LNCaP clone FGC (cell line): ENCODE measurements at regions not wholly inside any gene's neighbourhood (a gene's known extent, or its start where the extent isn't known, plus 50 kb on each side); places are given as distances from the start of the nearest gene placed in this dataset.

ENCODE experiments used
- DNase-seq: peaks from one replicate; pipeline ENCODE4 v3.0.0-alpha.2; 2011; ENCODE audit warnings: low read depth
- H3K4me3 ChIP-seq: 2 replicates; pipeline ENCODE4 v1.5.1; 2011; ENCODE audit warnings: mild to moderate bottlenecking, low read depth, low read length, control low read depth
- TF ChIP-seq, protein P1 (sequence below): IDR thresholded peaks from 2 replicates; pipeline ENCODE4 v1.5.1; 2012; ENCODE audit warnings: mild to moderate bottlenecking; ENCODE audit not compliant: control insufficient read depth, insufficient read depth; ENCODE audit errors: extremely low read depth

GRCh38 chr2:212770240-212770639 lies 231.6 kb upstream of the ERBB4 start:
- TF ChIP-seq, protein P1, sequence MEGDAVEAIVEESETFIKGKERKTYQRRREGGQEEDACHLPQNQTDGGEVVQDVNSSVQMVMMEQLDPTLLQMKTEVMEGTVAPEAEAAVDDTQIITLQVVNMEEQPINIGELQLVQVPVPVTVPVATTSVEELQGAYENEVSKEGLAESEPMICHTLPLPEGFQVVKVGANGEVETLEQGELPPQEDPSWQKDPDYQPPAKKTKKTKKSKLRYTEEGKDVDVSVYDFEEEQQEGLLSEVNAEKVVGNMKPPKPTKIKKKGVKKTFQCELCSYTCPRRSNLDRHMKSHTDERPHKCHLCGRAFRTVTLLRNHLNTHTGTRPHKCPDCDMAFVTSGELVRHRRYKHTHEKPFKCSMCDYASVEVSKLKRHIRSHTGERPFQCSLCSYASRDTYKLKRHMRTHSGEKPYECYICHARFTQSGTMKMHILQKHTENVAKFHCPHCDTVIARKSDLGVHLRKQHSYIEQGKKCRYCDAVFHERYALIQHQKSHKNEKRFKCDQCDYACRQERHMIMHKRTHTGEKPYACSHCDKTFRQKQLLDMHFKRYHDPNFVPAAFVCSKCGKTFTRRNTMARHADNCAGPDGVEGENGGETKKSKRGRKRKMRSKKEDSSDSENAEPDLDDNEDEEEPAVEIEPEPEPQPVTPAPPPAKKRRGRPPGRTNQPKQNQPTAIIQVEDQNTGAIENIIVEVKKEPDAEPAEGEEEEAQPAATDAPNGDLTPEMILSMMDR: no peak
- DNase-seq: no peak
- H3K4me3 ChIP-seq: no peak overlapping the region

DNA sequence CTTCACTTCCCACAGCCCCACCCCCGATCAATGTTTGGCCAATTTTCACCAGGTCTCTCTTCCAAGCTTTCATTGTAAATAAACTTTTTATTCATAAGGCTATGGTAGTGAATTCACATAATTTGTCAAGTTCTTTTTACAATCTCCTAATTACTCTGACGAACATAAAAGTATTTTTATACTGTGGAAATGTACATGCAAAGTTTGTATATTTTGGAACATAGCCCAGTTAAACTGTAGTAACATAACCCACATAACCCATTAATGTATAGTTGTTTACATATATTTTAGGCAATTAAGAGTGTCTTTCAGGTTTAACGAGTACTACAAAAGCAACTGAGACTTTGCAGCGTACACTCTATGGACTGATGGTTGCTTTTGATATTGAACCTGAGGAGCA lies 228.3 kb upstream of the ERBB4 start:
- TF ChIP-seq, protein P1: no peak
- no peak overlapping the region for H3K4me3 ChIP-seq
- DNase-seq: peak; percentile 76

DNA sequence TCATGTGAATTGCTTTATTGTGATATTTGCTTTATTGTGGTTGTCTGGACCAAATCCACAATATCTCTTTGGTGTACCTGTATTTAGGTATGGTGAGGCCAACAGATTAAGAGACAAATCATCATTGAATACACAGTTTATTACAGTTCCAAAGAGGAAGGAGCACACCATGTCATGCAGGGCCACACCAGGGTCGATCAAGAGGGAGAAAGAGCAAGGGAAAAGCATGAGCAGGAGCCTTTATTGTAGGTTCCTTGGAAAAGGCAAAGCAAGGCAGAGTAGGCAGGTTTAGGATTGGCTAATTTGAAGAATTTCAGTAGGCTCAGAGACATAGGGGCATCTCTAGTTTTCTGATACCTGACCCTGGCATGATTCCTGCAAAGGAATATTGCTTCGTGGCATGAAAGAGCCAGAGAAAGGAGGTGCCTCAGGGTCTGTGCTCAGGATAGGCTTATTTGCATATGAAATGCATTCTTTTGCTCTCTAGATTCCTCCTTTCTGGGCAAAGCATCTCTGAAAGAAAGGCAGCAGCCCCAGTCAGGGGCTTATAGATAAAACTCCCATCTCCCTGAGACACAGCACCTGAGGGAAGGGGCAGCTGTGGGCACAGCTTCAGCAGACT lies 214.2 kb upstream of the ERBB4 start:
- TF ChIP-seq, protein P1: no peak
- no peak for DNase-seq
- H3K4me3 ChIP-seq: no peak overlapping the region

DNA sequence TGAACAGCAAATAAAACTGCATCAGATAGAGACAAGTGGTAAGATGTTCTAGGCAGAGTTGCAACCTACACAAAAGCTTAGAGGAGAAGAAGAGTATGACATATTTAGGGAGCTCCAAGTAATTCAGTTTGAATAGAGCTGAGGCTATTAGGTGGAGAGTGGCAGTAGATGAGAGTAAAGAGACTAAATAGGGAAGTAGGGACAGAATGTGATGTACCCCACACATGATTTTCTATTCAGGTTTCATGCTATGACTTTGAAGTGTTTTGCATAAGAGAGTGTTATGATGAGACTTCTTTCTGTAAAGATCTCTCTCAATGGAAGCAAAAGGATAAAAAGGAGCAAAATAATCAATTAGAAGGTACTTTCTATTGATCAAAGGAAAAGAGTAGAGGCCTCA lies 206.8 kb upstream of the ERBB4 start:
- DNase-seq: no peak
- TF ChIP-seq, protein P1: no peak
- no peak overlapping the region for H3K4me3 ChIP-seq

- DNase-seq: no peak
- TF ChIP-seq, protein P1: no peak
- no peak overlapping the region for H3K4me3 ChIP-seq
Observed at GRCh38 chr2:212737392-212738172, 199.0 kb upstream of the ERBB4 start.

DNA sequence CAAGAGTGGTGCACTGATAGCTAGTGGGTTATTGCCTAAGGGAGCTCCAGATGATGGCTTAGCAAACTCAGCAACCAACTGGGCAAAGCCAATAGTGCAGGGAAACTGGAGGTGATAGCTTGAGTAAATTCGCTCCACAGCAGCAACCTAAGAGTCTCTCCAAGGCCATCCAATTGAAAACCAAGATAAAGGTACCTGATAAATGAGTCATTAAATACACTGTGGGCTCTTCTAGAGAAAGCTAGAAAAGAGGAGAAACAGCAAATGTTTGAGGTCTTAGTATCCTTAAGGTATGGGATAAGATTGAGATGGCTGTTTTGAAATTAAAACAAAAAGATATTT lies 197.8 kb upstream of the ERBB4 start:
- no peak for DNase-seq
- TF ChIP-seq, protein P1: no peak
- H3K4me3 ChIP-seq: no peak overlapping the region
